GM18867 (cell line): ENCODE measurements at regions not wholly inside any gene's neighbourhood (a gene's known extent, or its start where the extent isn't known, plus 50 kb on each side); places are given as distances from the start of the nearest gene placed in this dataset.

Experiments used
- ATAC-seq: cut with Tn5 transposase; IDR thresholded peaks from one replicate; pipeline ENCODE4 v1.9.1; 2021; ENCODE audit warnings: mild to moderate bottlenecking, moderate library complexity; ENCODE audit not compliant: unreplicated experiment

- ATAC-seq, result no peak
Observed at GRCh38 chr6:14739827-14740226, 506.0 kb upstream of the JARID2 start.

GRCh38 chr6:14742171-14742570, 503.7 kb upstream of the JARID2 start:
- ATAC-seq, result no peak

GRCh38 chr6:14742680-14743079, 503.2 kb upstream of the JARID2 start:
- no peak for ATAC-seq

GRCh38 chr6:14743144-14743473, 502.8 kb upstream of the JARID2 start:
- ATAC-seq, result no peak

GRCh38 chr6:14743474-14744211, 502.2 kb upstream of the JARID2 start:
- ATAC-seq, result peak; percentile 43

- no peak for ATAC-seq
Observed at GRCh38 chr6:14744212-14744556, 501.7 kb upstream of the JARID2 start.

- ATAC-seq, result no peak
Observed at GRCh38 chr6:14746139-14746837, 499.6 kb upstream of the JARID2 start.

GRCh38 chr6:14747881-14748520, 497.9 kb upstream of the JARID2 start:
- ATAC-seq, result no peak

- no peak for ATAC-seq
Observed at GRCh38 chr6:14748679-14749078, 497.2 kb upstream of the JARID2 start.

- ATAC-seq, result no peak
Observed at GRCh38 chr6:14750059-14750661, 495.7 kb upstream of the JARID2 start.

- no peak for ATAC-seq
Observed at GRCh38 chr6:14751645-14752175, 494.2 kb upstream of the JARID2 start.

GRCh38 chr6:14754751-14755513, 490.9 kb upstream of the JARID2 start:
- peak; percentile 74 for ATAC-seq

- ATAC-seq, result no peak
Observed at GRCh38 chr6:14756340-14756739, 489.5 kb upstream of the JARID2 start.

GRCh38 chr6:14757014-14757413, 488.9 kb upstream of the JARID2 start:
- no peak for ATAC-seq

GRCh38 chr6:14757418-14757817, 488.5 kb upstream of the JARID2 start:
- no peak for ATAC-seq

GRCh38 chr6:14758421-14759081, 487.3 kb upstream of the JARID2 start:
- no peak for ATAC-seq

GRCh38 chr6:14759976-14760672, 485.7 kb upstream of the JARID2 start:
- no peak for ATAC-seq

GRCh38 chr6:14762077-14762476, 483.8 kb upstream of the JARID2 start:
- no peak for ATAC-seq

- no peak for ATAC-seq
Observed at GRCh38 chr6:14763139-14763538, 482.7 kb upstream of the JARID2 start.

- no peak for ATAC-seq
Observed at GRCh38 chr6:14763616-14764015, 482.3 kb upstream of the JARID2 start.
